ENCODE measurements at regions not wholly inside any gene's neighbourhood (a gene's known extent, or its start where the extent isn't known, plus 50 kb on each side); places are given as distances from the start of the nearest gene placed in this dataset.

DNA sequence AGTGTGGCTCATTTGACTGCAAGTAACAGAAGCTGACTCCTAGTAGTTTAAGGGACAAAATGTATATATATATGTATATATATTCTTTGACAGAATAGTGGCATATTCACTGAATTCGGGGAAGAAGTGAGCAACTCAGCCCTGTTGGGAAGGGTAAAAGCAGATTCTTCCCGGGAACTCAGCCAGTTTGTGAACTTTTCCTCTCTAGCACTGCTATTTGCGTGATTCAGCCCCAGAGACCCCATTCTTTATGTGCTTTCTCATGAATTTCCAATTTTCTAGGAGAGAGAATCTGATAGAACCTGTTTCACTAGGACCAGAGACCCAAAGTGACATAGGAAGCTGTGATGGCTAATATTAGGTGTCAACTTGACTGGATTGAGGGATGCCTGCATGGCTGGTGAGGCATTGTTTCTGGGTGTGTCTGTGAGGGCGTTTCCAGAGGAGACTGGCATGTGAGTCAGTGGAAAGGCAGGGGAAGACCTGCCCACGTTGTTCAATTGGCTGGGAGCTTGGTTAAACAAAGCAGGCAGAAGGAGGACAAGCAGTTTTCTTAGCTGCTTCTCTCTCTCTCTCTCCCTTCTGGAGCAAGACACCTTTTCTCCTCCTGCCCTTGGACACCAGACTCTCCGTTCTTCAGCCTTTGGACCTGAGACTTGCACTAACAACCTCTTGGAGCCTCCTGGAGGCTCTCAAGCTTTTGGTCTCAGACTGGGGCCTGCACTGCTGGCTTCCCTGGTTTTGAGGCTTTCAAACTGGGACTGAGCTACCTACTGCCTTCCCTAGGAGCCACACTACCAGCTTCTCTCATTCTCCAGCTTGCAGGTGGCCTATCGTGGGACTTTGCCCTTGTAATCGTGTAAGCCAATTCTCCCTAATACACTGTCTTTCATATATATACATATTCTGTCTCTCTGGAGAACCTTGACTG lies 93.4 kb upstream of the KCNK1 start:
- TF ChIP-seq, protein P1, sequence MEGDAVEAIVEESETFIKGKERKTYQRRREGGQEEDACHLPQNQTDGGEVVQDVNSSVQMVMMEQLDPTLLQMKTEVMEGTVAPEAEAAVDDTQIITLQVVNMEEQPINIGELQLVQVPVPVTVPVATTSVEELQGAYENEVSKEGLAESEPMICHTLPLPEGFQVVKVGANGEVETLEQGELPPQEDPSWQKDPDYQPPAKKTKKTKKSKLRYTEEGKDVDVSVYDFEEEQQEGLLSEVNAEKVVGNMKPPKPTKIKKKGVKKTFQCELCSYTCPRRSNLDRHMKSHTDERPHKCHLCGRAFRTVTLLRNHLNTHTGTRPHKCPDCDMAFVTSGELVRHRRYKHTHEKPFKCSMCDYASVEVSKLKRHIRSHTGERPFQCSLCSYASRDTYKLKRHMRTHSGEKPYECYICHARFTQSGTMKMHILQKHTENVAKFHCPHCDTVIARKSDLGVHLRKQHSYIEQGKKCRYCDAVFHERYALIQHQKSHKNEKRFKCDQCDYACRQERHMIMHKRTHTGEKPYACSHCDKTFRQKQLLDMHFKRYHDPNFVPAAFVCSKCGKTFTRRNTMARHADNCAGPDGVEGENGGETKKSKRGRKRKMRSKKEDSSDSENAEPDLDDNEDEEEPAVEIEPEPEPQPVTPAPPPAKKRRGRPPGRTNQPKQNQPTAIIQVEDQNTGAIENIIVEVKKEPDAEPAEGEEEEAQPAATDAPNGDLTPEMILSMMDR (IDR thresholded peaks at IDR 0.05) = no peak
- H3K9me3 ChIP-seq = no peaks in the 10 kb centered on the region
- no peak overlapping the region for H3K27ac ChIP-seq
- no peaks in the 10 kb centered on the region for H3K36me3 ChIP-seq
- no peaks in the 10 kb centered on the region for H3K27me3 ChIP-seq
- intact Hi-C loops (cut with DNase I) = no loop called here
- no peaks in the 10 kb centered on the region for H3K4me1 ChIP-seq
- DNase-seq (ENCODE audit: low spot score in 2 of 2) = no peak
- H3K4me3 ChIP-seq = no peak overlapping the region

DNA sequence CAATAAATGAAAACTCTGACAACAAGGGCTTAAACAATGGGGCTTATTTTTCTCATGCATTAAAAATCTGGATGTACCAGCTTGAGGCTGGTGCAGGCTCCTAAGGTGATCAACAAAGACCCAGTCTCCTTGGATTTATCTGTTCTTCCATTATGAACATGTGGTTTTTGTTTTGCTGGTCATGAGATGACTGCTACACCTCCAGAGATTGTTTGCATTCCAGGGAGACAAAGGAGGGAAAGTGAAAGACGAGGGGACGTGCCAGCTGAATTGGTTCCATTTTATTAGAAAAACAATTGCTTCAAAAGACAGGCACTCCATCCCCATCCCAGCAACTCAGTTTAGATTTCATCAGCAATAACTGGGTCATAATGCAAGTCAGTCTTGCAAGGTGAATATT lies 90.9 kb upstream of the KCNK1 start:
- no peaks in the 10 kb centered on the region for H3K4me1 ChIP-seq
- no peak overlapping the region for H3K27ac ChIP-seq
- H3K4me3 ChIP-seq = no peak overlapping the region
- no peaks in the 10 kb centered on the region for H3K36me3 ChIP-seq
- no peak for DNase-seq (ENCODE audit: low spot score in 2 of 2)
- H3K27me3 ChIP-seq = no peaks in the 10 kb centered on the region
- no peaks in the 10 kb centered on the region for H3K9me3 ChIP-seq
- intact Hi-C loops (cut with DNase I) = no loop called here
- TF ChIP-seq, protein P1 (IDR thresholded peaks at IDR 0.05) = no peak

DNA sequence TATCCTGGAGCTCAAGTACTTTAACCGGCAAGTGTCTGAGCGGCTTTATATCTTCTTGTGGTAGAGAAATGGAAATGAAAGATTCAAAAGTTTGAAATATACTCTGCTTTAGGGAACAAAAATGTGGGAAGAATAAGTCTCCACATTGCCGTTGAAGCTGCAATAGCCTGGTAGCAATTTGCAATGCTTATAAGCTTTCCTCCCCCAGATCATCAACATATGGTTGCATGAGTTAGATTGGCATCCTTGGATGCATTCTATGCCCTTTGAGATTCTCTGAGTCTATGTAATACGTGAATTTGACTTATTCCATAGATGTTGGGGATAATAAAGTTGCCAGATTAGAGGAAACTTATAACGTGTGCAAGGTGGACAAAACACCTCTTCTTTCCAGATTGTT lies 86.1 kb upstream of the KCNK1 start:
- Histone ChIP-seq H3K36me3 (no peaks in the 10 kb centered on the region), H3K27ac (no peak overlapping the region), H3K4me1 (no peaks in the 10 kb centered on the region), H3K4me3 (no peak overlapping the region), H3K27me3 (no peaks in the 10 kb centered on the region), H3K9me3 (no peaks in the 10 kb centered on the region)
- no peak for DNase-seq (ENCODE audit: low spot score in 2 of 2)
- intact Hi-C loops (cut with DNase I) = no loop called here
- TF ChIP-seq, protein P1 (IDR thresholded peaks at IDR 0.05) = no peak

DNA sequence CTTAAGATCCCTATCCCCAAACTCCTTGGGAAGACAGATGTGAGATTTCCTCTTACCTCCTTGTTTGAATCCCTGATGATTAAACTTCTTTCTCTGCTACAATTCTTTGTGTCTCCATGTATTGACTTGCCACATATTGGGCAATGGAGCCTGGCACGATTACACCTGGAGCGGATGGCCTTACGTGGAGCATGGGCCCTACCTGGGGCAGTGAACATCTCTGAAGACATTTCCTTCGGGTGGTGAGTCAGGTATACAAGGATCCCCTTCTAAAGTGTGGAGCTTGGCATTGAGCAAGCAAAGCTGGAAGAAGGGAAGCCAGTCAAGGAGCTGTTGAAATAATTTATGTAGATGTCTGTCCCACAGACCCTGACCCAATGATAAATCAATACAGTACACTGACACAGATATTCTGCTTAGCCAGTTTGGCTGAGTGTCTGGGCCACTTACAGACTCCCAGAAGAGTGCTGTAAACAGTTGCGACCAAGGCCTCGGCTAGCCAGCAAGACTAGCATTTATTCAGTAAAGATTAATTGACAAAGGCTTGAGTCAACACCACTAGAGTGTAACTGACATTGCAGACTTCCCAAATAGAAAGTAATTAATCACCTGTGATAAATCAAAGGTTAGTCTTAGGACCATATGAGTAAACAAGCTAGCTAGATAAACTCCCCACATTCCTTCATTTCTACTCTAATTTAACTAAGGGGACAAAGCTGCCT lies 83.1 kb upstream of the KCNK1 start:
- H3K36me3 ChIP-seq = no peaks in the 10 kb centered on the region
- no peaks in the 10 kb centered on the region for H3K4me1 ChIP-seq
- no peak overlapping the region for H3K4me3 ChIP-seq
- H3K27me3 ChIP-seq = no peaks in the 10 kb centered on the region
- DNase-seq (ENCODE audit: low spot score in 2 of 2) = no peak
- no peak overlapping the region for H3K27ac ChIP-seq
- H3K9me3 ChIP-seq = no peaks in the 10 kb centered on the region
- intact Hi-C loops (cut with DNase I) = no loop called here
- TF ChIP-seq, protein P1 (IDR thresholded peaks at IDR 0.05) = no peak

DNA sequence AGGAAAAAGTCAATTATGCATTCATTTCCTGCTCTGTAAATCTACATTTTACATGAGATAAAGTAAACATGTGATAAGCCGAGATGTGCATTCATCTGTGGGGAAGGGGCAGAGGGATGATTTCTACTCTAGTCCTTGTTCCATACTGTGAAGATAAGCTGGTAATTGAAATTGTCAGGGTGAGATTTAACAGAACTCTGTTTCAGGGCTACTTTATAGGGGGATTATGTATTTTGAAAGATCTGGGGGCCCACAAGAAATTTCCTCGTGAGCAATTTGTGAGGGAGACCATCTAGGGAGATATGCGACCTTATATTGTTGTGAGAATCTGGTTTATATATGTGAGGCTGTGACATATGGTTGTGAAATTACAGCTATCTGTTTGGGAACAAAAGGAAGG lies 73.1 kb upstream of the KCNK1 start:
- TF ChIP-seq, protein P1 (IDR thresholded peaks at IDR 0.05) = no peak
- Histone ChIP-seq H3K27me3 (no peaks in the 10 kb centered on the region), H3K36me3 (no peaks in the 10 kb centered on the region), H3K27ac (no peak overlapping the region), H3K4me3 (no peak overlapping the region), H3K9me3 (no peaks in the 10 kb centered on the region), H3K4me1 (no peaks in the 10 kb centered on the region)
- intact Hi-C loops (cut with DNase I) = no loop called here
- no peak for DNase-seq (ENCODE audit: low spot score in 2 of 2)

Measured in ascending aorta (tissue), 2 donors.